H1 (cell line): ENCODE measurements at regions not wholly inside any gene's neighbourhood (a gene's known extent, or its start where the extent isn't known, plus 50 kb on each side); places are given as distances from the start of the nearest gene placed in this dataset.

Source experiments
- CTCF ChIA-PET: fragments of 300-600 bp; sonication (Branson Sonifier 250); formaldehyde crosslinking; loops from one replicate; lab custom pipeline; 2021; ENCODE audit not compliant: partially characterized antibody; lab: Charles Lee
- POLR2A ChIA-PET: fragments of 300-600 bp; sonication (Branson Sonifier 250); formaldehyde crosslinking; loops from one replicate; lab custom pipeline; 2021; ENCODE audit warnings: inconsistent platforms; ENCODE audit not compliant: partially characterized antibody; lab: Charles Lee
- DNase-seq, 2 experiments: peaks; one replicate each; pipeline versions ENCODE4 v3.0.0 to v3.0.0-alpha.2; 2010 to 2022; ENCODE audit warnings: low spot score in 2 of 2, low read depth in 1 of 2, mixed read lengths in 1 of 2
- FAIRE-seq: peaks from 2 replicates; lab custom pipeline; 2011; peaks lifted over from hg19 to GRCh38; lab: Jason Lieb, UNC
- H2AFZ ChIP-seq: 2 replicates; pipeline ENCODE4 v1.8.1; 2012; ENCODE audit warnings: low read length, inconsistent platforms
- H2AK5ac ChIP-seq: 2 replicates; pipeline ENCODE4 v1.6.1; 2013; ENCODE audit warnings: low read depth, low read length
- H2BK120ac ChIP-seq: replicated peaks from 2 replicates; pipeline ENCODE3; 2013; ENCODE audit warnings: low read depth, low read length, inconsistent platforms
- H2BK12ac ChIP-seq: 2 replicates; pipeline ENCODE4 v1.6.1; 2013; ENCODE audit warnings: low read depth, low read length
- H2BK15ac ChIP-seq: 2 replicates; pipeline ENCODE4 v1.6.1; 2013; ENCODE audit warnings: low read length
- H2BK20ac ChIP-seq: 2 replicates; pipeline ENCODE4 v1.6.1; 2013; ENCODE audit warnings: low read length
- H2BK5ac ChIP-seq: 2 replicates; pipeline ENCODE4 v1.6.1; 2013; ENCODE audit warnings: low read depth, low read length
- H3K14ac ChIP-seq: 2 replicates; pipeline ENCODE4 v1.6.1; 2013; ENCODE audit warnings: inconsistent platforms; ENCODE audit not compliant: insufficient read length
- H3K18ac ChIP-seq: 2 replicates; pipeline ENCODE4 v1.6.1; 2013; ENCODE audit warnings: low read length; ENCODE audit errors: extremely low read depth
- H3K23ac ChIP-seq: 2 replicates; pipeline ENCODE4 v1.6.1; 2013; ENCODE audit warnings: inconsistent platforms; ENCODE audit not compliant: insufficient read length
- H3K23me2 ChIP-seq: 2 replicates; pipeline ENCODE4 v1.6.1; 2013; ENCODE audit warnings: low read depth, low read length
- H3K27ac ChIP-seq: 2 replicates; pipeline ENCODE4 v1.6.1; 2011; ENCODE audit warnings: low read depth, low read length, inconsistent platforms
- H3K27me3 ChIP-seq, 4 experiments: replicated peaks in 1 of 4; 1 replicate in 1 of 4; 2 replicates in 3 of 4; pipeline versions ENCODE4 v1.6.1 to v1.8.1; 2011 to 2013; ENCODE audit warnings: low read length in 3 of 4, mild to moderate bottlenecking in 3 of 4, inconsistent platforms in 2 of 4, mixed read lengths in 2 of 4, moderate library complexity in 1 of 4; ENCODE audit not compliant: control insufficient read depth in 3 of 4, insufficient read depth in 3 of 4; ENCODE audit errors: extremely low read depth in 1 of 4
- H3K36me3 ChIP-seq, 4 experiments: 2 replicates each; pipeline versions ENCODE4 v1.6.1 to v1.8.1; 2011 to 2013; ENCODE audit warnings: mild to moderate bottlenecking in 4 of 4, low read length in 3 of 4, moderate library complexity in 2 of 4, control low read depth in 1 of 4, inconsistent platforms in 1 of 4; ENCODE audit not compliant: insufficient read depth in 4 of 4, control insufficient read depth in 2 of 4
- H3K4ac ChIP-seq: replicated peaks from 2 replicates; pipeline ENCODE3; 2013; ENCODE audit warnings: low read length, low read depth, mixed read lengths, inconsistent platforms; ENCODE audit not compliant: insufficient read length
- H3K4me1 ChIP-seq, 4 experiments: replicated peaks in 1 of 4; 1 replicate in 1 of 4; 2 replicates in 3 of 4; pipeline versions ENCODE4 v1.6.1 to v1.8.1; 2011 to 2013; ENCODE audit warnings: low read length in 3 of 4, inconsistent platforms in 2 of 4, mixed read lengths in 1 of 4; ENCODE audit not compliant: insufficient read depth in 4 of 4, control insufficient read depth in 3 of 4
- H3K4me2 ChIP-seq, 2 experiments: 2 replicates each; pipeline versions ENCODE4 v1.6.1 to v1.8.1; 2011 to 2013; ENCODE audit warnings: low read depth in 2 of 2, low read length in 2 of 2, control low read depth in 1 of 2, inconsistent platforms in 1 of 2, mild to moderate bottlenecking in 1 of 2; ENCODE audit not compliant: insufficient read depth in 1 of 2
- H3K4me3 ChIP-seq, 4 experiments: fragments of 200-600, 300-600 bp in 1 of 4; sonication (generic), shearing (Covaris generic), sonication (Bioruptor Twin) in 1 of 4; 2 replicates each; pipeline versions ENCODE4 v1.5.1 to v1.8.1; 2011 to 2016; ENCODE audit warnings: low read length in 4 of 4, low read depth in 3 of 4, control low read depth in 2 of 4, inconsistent platforms in 2 of 4, mild to moderate bottlenecking in 2 of 4, mixed read lengths in 1 of 4, moderate library complexity in 1 of 4; ENCODE audit not compliant: insufficient read depth in 2 of 4; ENCODE audit errors: extremely low read depth in 1 of 4
- H3K56ac ChIP-seq: replicated peaks from 2 replicates; pipeline ENCODE3; 2013; ENCODE audit warnings: low read depth, mild to moderate bottlenecking, mixed read lengths, low read length, inconsistent platforms; ENCODE audit not compliant: insufficient read length
- H3K79me1 ChIP-seq: 2 replicates; pipeline ENCODE4 v1.6.1; 2013; ENCODE audit warnings: low read depth, low read length, control low read depth
- H3K79me2 ChIP-seq, 2 experiments: 2 replicates each; pipeline versions ENCODE4 v1.6.1 to v1.8.1; 2012 to 2013; ENCODE audit warnings: low read length in 2 of 2, mild to moderate bottlenecking in 2 of 2, inconsistent platforms in 1 of 2; ENCODE audit not compliant: insufficient read depth in 2 of 2, control insufficient read depth in 1 of 2
- H3K9ac ChIP-seq, 4 experiments: replicated peaks in 1 of 4; 1 replicate in 1 of 4; 2 replicates in 3 of 4; pipeline versions ENCODE4 v1.6.1 to v1.8.1; 2011 to 2013; ENCODE audit warnings: low read depth in 3 of 4, low read length in 3 of 4, control low read depth in 2 of 4, mild to moderate bottlenecking in 2 of 4, moderate library complexity in 2 of 4, inconsistent platforms in 1 of 4; ENCODE audit errors: extremely low read depth in 1 of 4
- H3K9me3 ChIP-seq, 2 experiments: 2 replicates each; pipeline versions ENCODE4 v1.6.1 to v1.8.1; 2012 to 2013; ENCODE audit warnings: mild to moderate bottlenecking in 2 of 2, moderate library complexity in 2 of 2, control low read depth in 1 of 2, inconsistent platforms in 1 of 2, low read depth in 1 of 2, low read length in 1 of 2, mixed read lengths in 1 of 2; ENCODE audit not compliant: insufficient read depth in 2 of 2
- H4K20me1 ChIP-seq, 2 experiments: replicated peaks in 1 of 2; 2 replicates each; pipeline versions ENCODE3 to v1.8.1; 2011 to 2013; ENCODE audit warnings: inconsistent platforms in 2 of 2, low read length in 2 of 2, mild to moderate bottlenecking in 1 of 2; ENCODE audit not compliant: insufficient read depth in 2 of 2, control insufficient read depth in 1 of 2
- H4K5ac ChIP-seq: 2 replicates; pipeline ENCODE4 v1.6.1; 2013; ENCODE audit warnings: low read length, low read depth, mixed read lengths, inconsistent platforms; ENCODE audit not compliant: insufficient read length
- H4K8ac ChIP-seq: 2 replicates; pipeline ENCODE4 v1.8.0; 2013; ENCODE audit warnings: mild to moderate bottlenecking, moderate library complexity, low read length, inconsistent platforms; ENCODE audit not compliant: insufficient read depth; ENCODE audit errors: extremely low read depth
- H4K91ac ChIP-seq: replicated peaks from 2 replicates; pipeline ENCODE3; 2013; ENCODE audit warnings: low read length, mixed read lengths, inconsistent platforms; ENCODE audit not compliant: insufficient read length
- ASH2L ChIP-seq: fragments of 200-600, 300-600 bp; sonication (generic); IDR thresholded peaks from one replicate; pipeline ENCODE4 v1.7.1; 2017; ENCODE audit warnings: low read length
- BACH1 ChIP-seq: IDR thresholded peaks from 2 replicates; pipeline ENCODE4 v1.6.1; 2012; ENCODE audit warnings: low read length, improper control_type of control experiment
- BCL11A ChIP-seq, 2 experiments: IDR thresholded peaks; one replicate each; pipeline ENCODE4 v1.6.1; 2011; ENCODE audit warnings: low read depth in 2 of 2, low read length in 2 of 2, mild to moderate bottlenecking in 2 of 2
- CREB1 ChIP-seq: IDR thresholded peaks from 2 replicates; pipeline ENCODE4 v1.6.1; 2012; ENCODE audit warnings: inconsistent platforms
- EGR1 ChIP-seq: IDR thresholded peaks from 2 replicates; pipeline ENCODE4 v1.6.1; 2011; ENCODE audit warnings: low read depth, low read length, borderline replicate concordance
- NRF1 ChIP-seq: IDR thresholded peaks from 2 replicates; pipeline ENCODE4 v1.6.1; 2011; ENCODE audit warnings: mild to moderate bottlenecking, low read depth, low read length, improper control_type of control experiment
- PHF8 ChIP-seq: fragments of 200-600 bp; sonication (generic); conservative IDR thresholded peaks from 2 replicates; pipeline ENCODE4 v1.7.1; 2012; ENCODE audit warnings: low read depth, mild to moderate bottlenecking, inconsistent platforms, low read length, moderate library complexity
- POLR2AphosphoS5 ChIP-seq: IDR thresholded peaks from 2 replicates; pipeline ENCODE4 v1.6.1; 2011; ENCODE audit warnings: low read depth, low read length
- RBBP5 ChIP-seq: IDR thresholded peaks from 2 replicates; pipeline ENCODE4 v1.7.1; 2012; ENCODE audit warnings: low read depth, mild to moderate bottlenecking, inconsistent platforms, low read length, moderate library complexity, borderline replicate concordance
- RFX5 ChIP-seq: IDR thresholded peaks from 2 replicates; pipeline ENCODE4 v1.6.1; 2011; ENCODE audit warnings: low read depth, low read length, improper control_type of control experiment, borderline replicate concordance
- SIX5 ChIP-seq: IDR thresholded peaks from 2 replicates; pipeline ENCODE4 v1.6.1; 2011; ENCODE audit warnings: mild to moderate bottlenecking, low read depth, low read length
- SP2 ChIP-seq: IDR thresholded peaks from 2 replicates; pipeline ENCODE4 v1.6.1; 2012; ENCODE audit warnings: mild to moderate bottlenecking, low read length, inconsistent platforms
- SP4 ChIP-seq: IDR thresholded peaks from 2 replicates; pipeline ENCODE4 v1.6.1; 2012; ENCODE audit warnings: low read length, inconsistent platforms
- SRF ChIP-seq: IDR thresholded peaks from 2 replicates; pipeline ENCODE4 v1.6.1; 2011; ENCODE audit warnings: mild to moderate bottlenecking, low read depth, low read length, moderate library complexity
- TBP ChIP-seq: IDR thresholded peaks from 2 replicates; pipeline ENCODE4 v1.6.1; 2011; ENCODE audit warnings: low read depth, low read length, improper control_type of control experiment
- YY1 ChIP-seq: IDR thresholded peaks from 2 replicates; pipeline ENCODE4 v1.6.1; 2011; ENCODE audit warnings: low read depth, mild to moderate bottlenecking, low read length
- WGBS, 2 experiments: shearing (Covaris generic) in 1 of 2; methylation state at CpG; one replicate each; pipeline versions ENCODE4 v1.1.6 to v1.1.7; 2013 to 2015; ENCODE audit warnings: low lambda C conversion rate in 2 of 2, mixed read lengths in 2 of 2, inconsistent platforms in 1 of 2, low coverage in 1 of 2, missing lambda C conversion rate in 1 of 2; ENCODE audit not compliant: insufficient replicate concordance in 2 of 2, insufficient coverage in 1 of 2, insufficient read length in 1 of 2; ENCODE audit errors: extremely low coverage in 1 of 2, missing lambda C conversion rate in 1 of 2; 5-methylcytosine and 5-hydroxymethylcytosine counted together

DNA sequence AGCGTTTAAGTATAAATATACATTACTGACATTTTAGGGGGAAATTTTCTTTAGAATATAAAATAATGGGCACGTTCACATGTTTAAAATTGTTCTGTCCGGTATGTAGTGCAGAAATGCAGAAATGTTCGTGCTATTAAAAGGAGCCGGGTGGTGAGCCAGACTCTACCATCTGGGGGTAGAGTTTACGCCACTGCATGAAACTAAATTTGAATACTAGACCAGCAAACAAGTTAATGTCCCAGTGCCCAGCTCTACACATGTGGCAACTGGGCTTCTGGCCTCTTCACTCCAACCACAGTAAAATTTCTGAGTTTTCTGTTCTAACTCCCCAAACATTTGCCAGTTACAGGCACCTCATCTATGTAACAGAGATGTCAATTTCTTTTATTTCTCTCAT lies 1453.3 kb upstream of the TENM3 start:
- Histone ChIP-seq H3K9ac (no peak overlapping the region), H3K4me2 (no peak overlapping the region), H2AK5ac (no peak overlapping the region), H3K23me2 (no peaks in the 10 kb centered on the region), H3K36me3 (no peaks in the 10 kb centered on the region), H3K79me1 (no peaks in the 10 kb centered on the region), H3K27ac (no peak overlapping the region), H3K27me3 (no peaks in the 10 kb centered on the region), H2BK120ac (no peak overlapping the region), H3K79me2 (no peaks in the 10 kb centered on the region), H3K4me3 (no peak overlapping the region), H3K14ac (no peak overlapping the region), H2BK20ac (no peak overlapping the region), H4K91ac (no peak overlapping the region), H2AFZ (no peak overlapping the region), H3K9me3 (no peaks in the 10 kb centered on the region), H3K56ac (no peak overlapping the region), H2BK12ac (no peak overlapping the region), H3K4ac (no peak overlapping the region), H2BK15ac (no peak overlapping the region), H2BK5ac (no peak overlapping the region), H3K4me1 (peaks cover 0 to 7% (median 4%) of the 10 kb centered on the region in 4 experiments; a peak in 3 of 7 replicates), H3K18ac (no peak overlapping the region), H4K8ac (no peak overlapping the region), H4K20me1 (no peaks in the 10 kb centered on the region), H4K5ac (no peak overlapping the region), H3K23ac (no peak overlapping the region)
- POLR2A ChIA-PET = no interaction called here
- TF ChIP-seq EGR1 = no peak
- no peak for TF ChIP-seq RFX5
- TF ChIP-seq SP2 = no peak
- TF ChIP-seq ASH2L = no peak
- no peak for TF ChIP-seq CREB1
- no peak for TF ChIP-seq RBBP5
- TF ChIP-seq SIX5 = no peak
- no peak for TF ChIP-seq BCL11A (IDR thresholded peaks at IDR 0.05; ENCODE audit: low read depth in 2 of 2, low read length in 2 of 2)
- no peak for TF ChIP-seq YY1
- no peak for TF ChIP-seq SRF
- TF ChIP-seq NRF1 = no peak
- no peak for TF ChIP-seq BACH1
- TF ChIP-seq TBP = no peak
- no peak for TF ChIP-seq PHF8
- TF ChIP-seq POLR2AphosphoS5 = no peak
- TF ChIP-seq SP4 = no peak
- CTCF ChIA-PET = no interaction called here
- FAIRE-seq (no peak), DNase-seq (no peak)
- WGBS, 2 experiments = 95% methylated on average over 6 of the region's 6 CpGs; no CpG with 5 or more reads in 1 of the 2 experiments
